Endodermal cell (in vitro differentiated cells): ENCODE measurements at regions not wholly inside any gene's neighbourhood (a gene's known extent, or its start where the extent isn't known, plus 50 kb on each side); places are given as distances from the start of the nearest gene placed in this dataset.

ENCODE experiments used
- DNase-seq: peaks from one replicate; pipeline ENCODE4 v3.0.0-alpha.2; 2017
- H3K27ac ChIP-seq: 2 replicates; pipeline ENCODE4 v1.5.1; 2013; ENCODE audit warnings: mild to moderate bottlenecking, low read depth, low read length, moderate library complexity
- H3K27me3 ChIP-seq: 2 replicates; pipeline ENCODE4 v1.6.1; 2013; ENCODE audit warnings: mild to moderate bottlenecking, low read length, moderate library complexity; ENCODE audit not compliant: insufficient read depth, control insufficient read depth, poor library complexity, severe bottlenecking
- H3K36me3 ChIP-seq: 2 replicates; pipeline ENCODE4 v1.7.0; 2013; ENCODE audit warnings: mild to moderate bottlenecking, low read length, moderate library complexity; ENCODE audit not compliant: control insufficient read depth, insufficient read depth
- H3K4me1 ChIP-seq: one replicate; pipeline ENCODE4 v1.7.0; 2013; ENCODE audit warnings: low read length; ENCODE audit not compliant: control insufficient read depth, insufficient read depth
- H3K4me3 ChIP-seq: 2 replicates; pipeline ENCODE4 v1.5.1; 2013; ENCODE audit warnings: mild to moderate bottlenecking, low read length, moderate library complexity
- H3K9ac ChIP-seq: 2 replicates; pipeline ENCODE4 v1.6.1; 2013; ENCODE audit warnings: mild to moderate bottlenecking, low read length, moderate library complexity; ENCODE audit not compliant: poor library complexity, severe bottlenecking; ENCODE audit errors: extremely low read depth
- H3K9me3 ChIP-seq: 2 replicates; pipeline ENCODE4 v1.6.1; 2013; ENCODE audit warnings: mild to moderate bottlenecking, low read length, moderate library complexity; ENCODE audit not compliant: control insufficient read depth
- H3K27ac Mint-ChIP-seq: 2 replicates; pipeline ENCODE4 v1.8.0; 2020; ENCODE audit warnings: mixed read lengths
- H3K27me3 Mint-ChIP-seq: 2 replicates; pipeline ENCODE4 v1.8.0; 2021; ENCODE audit warnings: mild to moderate bottlenecking, mixed read lengths; ENCODE audit not compliant: insufficient read depth
- H3K36me3 Mint-ChIP-seq: 2 replicates; pipeline ENCODE4 v1.8.0; 2020; ENCODE audit warnings: low read depth, mixed read lengths
- H3K4me1 Mint-ChIP-seq: 2 replicates; pipeline ENCODE4 v1.8.0; 2020; ENCODE audit warnings: mixed read lengths
- H3K4me3 Mint-ChIP-seq: 2 replicates; pipeline ENCODE4 v1.8.0; 2020; ENCODE audit warnings: mild to moderate bottlenecking, moderate library complexity, mixed read lengths
- H3K9me3 Mint-ChIP-seq: 2 replicates; pipeline ENCODE4 v1.8.0; 2020; ENCODE audit warnings: mild to moderate bottlenecking, mixed read lengths
- CTCF ChIP-seq: fragments of 200-600 bp; sonication (generic); conservative IDR thresholded peaks from 2 replicates; pipeline ENCODE4 v1.5.0; 2021; ENCODE audit warnings: antibody characterized with exemption, mild to moderate bottlenecking
- WGBS, 2 experiments: methylation state at CpG; one replicate each; pipeline versions ENCODE4 v1.1.5 to v1.1.7; 2013; ENCODE audit warnings: missing lambda C conversion rate in 2 of 2, mixed read lengths in 1 of 2; ENCODE audit not compliant: insufficient coverage in 1 of 2, insufficient read length in 1 of 2; 5-methylcytosine and 5-hydroxymethylcytosine counted together

DNA sequence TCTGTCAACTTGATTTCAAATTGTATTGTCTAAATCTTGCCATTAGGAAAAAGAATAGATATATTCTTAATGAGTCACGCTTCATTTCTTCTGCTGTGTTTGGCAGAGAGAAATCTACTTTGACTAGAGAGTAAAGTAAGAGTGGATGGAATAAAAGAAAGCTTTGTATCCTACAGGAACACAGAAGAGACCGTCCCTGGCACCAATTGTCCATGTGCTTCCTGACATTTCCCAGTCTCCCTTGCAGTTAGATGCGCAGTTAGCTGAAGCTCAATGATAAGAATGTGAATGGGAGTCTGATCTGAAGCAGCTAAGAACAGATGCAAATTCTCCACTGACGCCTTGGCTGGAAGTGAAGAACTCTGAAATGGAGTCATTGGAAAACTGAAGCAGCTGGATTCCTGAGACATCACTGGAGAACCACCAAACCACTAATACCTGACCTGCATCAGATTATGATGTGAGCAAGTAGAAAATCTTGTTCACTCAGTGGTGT is 528.2 kb upstream of the MARCKS start:
- H3K9me3 Mint-ChIP-seq: no peaks in the 10 kb centered on the region
- no peaks in the 10 kb centered on the region for H3K36me3 Mint-ChIP-seq
- no peak for DNase-seq
- H3K27me3 Mint-ChIP-seq: peaks cover 13% of the 10 kb centered on the region
- peaks cover 6% of the 10 kb centered on the region for H3K4me1 Mint-ChIP-seq
- Histone ChIP-seq H3K36me3 (no peaks in the 10 kb centered on the region), H3K4me3 (no peak overlapping the region), H3K27ac (no peak overlapping the region), H3K4me1 (peaks cover 4% of the 10 kb centered on the region), H3K27me3 (peaks cover 10% of the 10 kb centered on the region), H3K9ac (no peak overlapping the region), H3K9me3 (no peaks in the 10 kb centered on the region)
- no peak for TF ChIP-seq CTCF
- no peak overlapping the region for H3K27ac Mint-ChIP-seq
- WGBS, 2 experiments: 85 to 88% methylated on average over 4 of the region's 4 CpGs
- no peak overlapping the region for H3K4me3 Mint-ChIP-seq

DNA sequence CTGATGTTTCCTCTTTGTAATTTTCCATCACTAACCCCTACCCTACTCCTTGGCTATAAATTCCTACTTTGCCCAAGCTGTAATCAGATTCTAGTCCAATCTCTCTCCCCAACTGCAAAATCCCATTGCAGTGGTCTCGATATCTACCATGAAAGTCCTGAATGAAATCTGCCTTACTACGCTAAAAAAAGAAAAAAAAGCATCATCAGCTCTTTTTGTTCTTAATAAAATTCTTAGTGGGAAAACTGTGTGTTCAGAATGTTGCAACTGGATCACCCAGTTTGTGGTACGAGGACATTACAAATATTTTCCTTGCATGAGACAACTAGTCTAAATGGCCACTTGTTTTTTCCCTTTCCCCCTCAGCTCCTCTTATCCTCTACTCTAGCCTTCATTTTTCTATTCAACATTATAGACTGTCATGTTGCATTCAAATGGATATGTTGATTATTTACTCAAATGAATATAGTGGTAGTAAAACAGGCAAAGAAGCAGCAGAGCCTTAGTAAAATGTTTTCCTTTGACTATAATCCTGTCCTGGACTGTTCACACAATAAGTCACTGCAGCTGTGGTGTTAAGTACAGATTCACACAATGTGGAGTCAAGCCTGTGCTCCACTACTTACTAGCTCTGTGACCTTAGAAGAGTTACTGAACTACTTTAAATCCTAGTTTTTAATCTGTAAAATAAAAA is 527.1 kb upstream of the MARCKS start:
- Mint-ChIP-seq H3K27ac (no peak overlapping the region), H3K4me3 (no peak overlapping the region), H3K4me1 (peaks cover 6% of the 10 kb centered on the region), H3K27me3 (peaks cover 10% of the 10 kb centered on the region), H3K9me3 (no peaks in the 10 kb centered on the region), H3K36me3 (no peaks in the 10 kb centered on the region)
- H3K27ac ChIP-seq: no peak overlapping the region
- H3K4me3 ChIP-seq: no peak overlapping the region
- peaks cover 6% of the 10 kb centered on the region for H3K27me3 ChIP-seq
- DNase-seq: no peak
- no peak overlapping the region for H3K9ac ChIP-seq
- whole genome bisulfite sequencing, 2 experiments: 78 to 95% methylated on average over 1 to 3 of the region's 3 CpGs
- no peaks in the 10 kb centered on the region for H3K36me3 ChIP-seq
- no peaks in the 10 kb centered on the region for H3K9me3 ChIP-seq
- peaks cover 4% of the 10 kb centered on the region for H3K4me1 ChIP-seq
- no peak for TF ChIP-seq CTCF

GRCh38 chr6:113330636-113330946 is 526.6 kb upstream of the MARCKS start:
- H3K4me1 Mint-ChIP-seq: peaks cover 6% of the 10 kb centered on the region
- no peak overlapping the region for H3K27ac Mint-ChIP-seq
- no peaks in the 10 kb centered on the region for H3K9me3 Mint-ChIP-seq
- Histone ChIP-seq H3K27ac (no peak overlapping the region), H3K36me3 (no peaks in the 10 kb centered on the region), H3K27me3 (peaks cover 1% of the 10 kb centered on the region), H3K9me3 (no peaks in the 10 kb centered on the region), H3K4me3 (no peak overlapping the region), H3K9ac (no peak overlapping the region), H3K4me1 (peaks cover 4% of the 10 kb centered on the region)
- no peak for DNase-seq
- H3K36me3 Mint-ChIP-seq: no peaks in the 10 kb centered on the region
- no peak for TF ChIP-seq CTCF
- H3K4me3 Mint-ChIP-seq: no peak overlapping the region
- peaks cover 7% of the 10 kb centered on the region for H3K27me3 Mint-ChIP-seq
- 100% methylated on average over 1 to 2 of the region's 2 CpGs for WGBS, 2 experiments
